ENCODE measurements at regions not wholly inside any gene's neighbourhood (a gene's known extent, or its start where the extent isn't known, plus 50 kb on each side); places are given as distances from the start of the nearest gene placed in this dataset.

DNA sequence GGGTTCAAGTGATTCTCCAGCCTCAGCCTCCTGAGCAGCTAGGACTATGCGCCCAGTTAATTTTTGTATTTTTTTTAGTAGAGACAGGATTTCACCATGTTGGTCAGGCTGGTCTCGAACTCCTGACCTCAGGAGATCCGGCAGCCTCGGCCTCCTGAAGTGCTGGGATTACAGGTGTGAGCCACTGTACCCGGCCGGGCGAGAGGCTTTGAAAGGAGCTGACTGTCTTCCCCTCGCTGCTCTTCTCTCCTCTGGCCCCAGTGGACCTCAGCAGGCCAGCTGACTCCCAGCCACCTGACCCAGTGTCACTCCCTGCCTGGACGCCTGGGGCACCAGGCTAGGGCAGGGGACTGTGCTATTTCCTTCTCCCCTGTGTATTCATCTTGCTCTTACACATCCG, 89.5 kb upstream of the ANKRD55 start:
- no peak for DNase-seq (ENCODE audit: low read depth in 3 of 3)

DNA sequence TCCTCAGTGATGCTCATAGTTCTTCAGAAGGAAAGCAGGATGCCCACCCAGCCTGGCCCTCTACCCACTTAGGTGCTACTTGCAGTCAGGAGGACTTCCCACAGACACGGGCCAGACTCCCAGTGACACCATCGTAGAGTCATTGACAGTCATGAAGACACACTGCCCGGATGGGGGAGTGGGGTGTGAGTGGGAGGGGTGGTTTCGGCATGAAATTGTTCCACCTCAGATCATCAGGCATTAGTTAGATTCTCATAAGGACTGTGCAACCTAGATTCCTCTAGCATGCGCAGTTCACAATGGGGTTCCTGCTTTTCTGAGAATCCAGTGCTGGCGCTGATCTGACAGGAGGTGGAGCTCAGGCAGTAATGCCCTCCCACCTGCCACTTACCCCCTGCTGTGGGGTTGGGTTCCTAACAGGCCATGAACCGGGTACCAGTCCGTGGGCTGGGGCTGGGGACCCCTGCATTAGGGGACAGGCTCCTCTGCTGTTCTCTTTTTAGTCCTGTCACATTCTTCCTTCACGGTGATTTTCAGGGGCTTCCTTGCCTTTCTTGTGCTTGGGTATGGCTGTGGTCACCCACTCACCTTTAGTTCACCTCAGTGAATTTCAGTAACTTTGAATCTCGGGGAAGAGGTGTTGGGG, 88.2 kb upstream of the ANKRD55 start:
- no peak for DNase-seq (ENCODE audit: low read depth in 3 of 3)

DNA sequence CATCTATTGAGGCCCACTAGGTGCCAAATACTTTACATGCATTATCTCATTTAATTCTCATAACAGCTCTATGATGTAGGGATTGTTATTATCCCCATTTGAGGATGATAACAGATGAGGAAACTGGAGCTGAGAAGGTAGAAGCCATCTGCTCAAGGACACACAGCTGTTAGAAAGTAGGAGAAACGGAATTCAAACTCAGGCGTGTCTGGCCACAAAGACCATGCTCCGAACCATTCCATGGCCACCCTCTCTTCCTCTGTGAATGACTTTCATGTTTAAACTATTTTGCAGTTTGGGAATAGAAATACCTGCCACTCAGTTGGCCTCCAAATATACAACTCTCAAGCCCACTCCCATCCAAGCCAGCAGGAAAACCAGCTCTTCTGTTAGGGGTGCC, 87.6 kb upstream of the ANKRD55 start:
- DNase-seq (ENCODE audit: low read depth in 3 of 3) = no peak

DNA sequence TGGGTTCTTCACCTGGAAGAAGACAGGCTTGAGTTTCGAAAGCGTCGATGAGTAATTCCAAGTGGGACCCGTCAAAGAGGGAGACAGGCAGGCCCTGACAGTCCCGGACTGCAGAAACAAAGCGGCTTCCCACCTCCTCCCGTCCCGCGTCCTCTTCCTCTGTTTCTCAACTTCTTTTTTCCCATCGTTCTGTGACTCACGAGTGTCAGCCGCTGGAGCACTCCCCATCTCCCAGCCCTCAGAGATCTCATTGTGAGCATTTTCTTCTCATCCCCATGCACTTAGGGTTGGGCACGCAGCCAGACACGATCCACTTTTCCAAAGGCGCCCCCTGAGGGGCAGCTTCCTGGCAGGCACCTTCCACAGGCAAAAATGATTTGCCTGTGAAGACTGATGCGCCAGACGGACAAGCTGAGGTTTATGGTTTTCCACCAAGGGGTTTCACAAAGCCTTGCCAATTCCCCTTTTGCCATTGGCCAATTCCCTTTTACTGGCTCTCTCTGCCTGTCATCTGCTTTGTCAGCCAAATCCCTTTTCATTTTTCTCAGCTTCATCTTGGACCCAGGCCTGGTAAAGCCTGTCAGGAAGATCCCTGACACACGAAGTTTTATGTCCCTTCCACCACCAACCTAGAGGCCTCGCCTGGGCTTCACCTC, 86.5 kb upstream of the ANKRD55 start:
- no peak for DNase-seq (ENCODE audit: low read depth in 3 of 3)

DNA sequence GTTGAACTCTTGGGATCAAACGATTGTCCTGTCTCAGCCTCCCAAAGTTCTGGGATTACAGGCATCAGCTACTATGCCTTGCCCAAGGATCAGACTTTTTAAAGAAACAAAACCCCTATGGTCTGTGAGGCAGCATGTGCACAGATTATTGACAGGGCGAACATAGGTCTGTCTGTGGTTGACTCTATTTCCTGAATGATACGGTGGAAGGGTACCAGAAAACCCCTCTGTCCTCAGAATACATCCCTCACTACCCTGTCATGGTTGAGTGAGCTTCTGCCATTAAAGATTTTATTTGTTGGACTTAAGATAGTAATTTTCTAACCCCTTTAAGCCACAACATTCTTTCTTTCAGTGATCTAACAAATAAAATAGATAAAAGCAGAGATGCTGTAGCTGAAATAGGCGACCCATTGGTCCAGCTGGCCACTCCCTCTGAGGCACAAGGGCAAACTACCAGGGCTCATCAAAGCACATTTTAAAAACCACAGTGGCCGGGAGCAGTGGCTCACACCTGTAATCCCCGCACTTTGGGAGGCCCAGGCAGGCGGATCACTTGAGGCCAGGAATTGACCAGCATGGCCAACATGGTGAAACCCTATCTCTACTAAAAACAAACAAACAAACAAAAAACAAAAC, 84.9 kb upstream of the ANKRD55 start:
- DNase-seq (ENCODE audit: low read depth in 3 of 3) = no peak

DNA sequence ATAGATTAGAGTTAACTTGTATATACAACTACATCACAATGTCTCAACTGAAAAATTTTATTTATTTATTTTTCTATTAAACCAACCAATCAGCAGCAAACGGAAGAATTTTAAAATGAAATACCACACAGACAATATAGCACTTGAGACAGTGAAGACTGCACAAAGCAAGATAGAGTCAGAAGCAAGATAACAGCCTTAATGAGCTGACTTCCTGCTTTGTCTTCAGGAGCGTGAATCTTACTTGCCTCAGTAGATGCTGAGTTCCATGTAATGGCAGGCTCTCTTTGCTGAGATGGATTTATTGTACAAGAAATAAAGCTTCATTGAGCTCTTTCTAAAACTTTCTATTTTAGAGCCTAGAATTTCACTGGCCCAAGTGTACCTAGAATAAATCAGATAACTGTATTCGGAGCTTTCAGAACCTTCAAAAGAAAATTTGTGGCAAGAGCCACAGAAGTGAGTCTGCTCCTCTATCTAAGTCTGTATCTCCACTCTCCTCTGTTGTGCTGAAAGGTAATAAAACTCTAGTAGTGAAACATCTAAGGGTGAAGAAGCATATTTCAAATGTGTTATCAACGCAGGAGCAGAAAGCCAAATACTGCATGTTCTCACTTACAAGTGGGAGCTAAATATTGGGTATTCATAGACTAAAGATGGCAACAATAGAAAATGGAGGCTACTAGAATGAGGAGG, 83.3 kb upstream of the ANKRD55 start:
- no peak for DNase-seq (ENCODE audit: low read depth in 3 of 3)

DNA sequence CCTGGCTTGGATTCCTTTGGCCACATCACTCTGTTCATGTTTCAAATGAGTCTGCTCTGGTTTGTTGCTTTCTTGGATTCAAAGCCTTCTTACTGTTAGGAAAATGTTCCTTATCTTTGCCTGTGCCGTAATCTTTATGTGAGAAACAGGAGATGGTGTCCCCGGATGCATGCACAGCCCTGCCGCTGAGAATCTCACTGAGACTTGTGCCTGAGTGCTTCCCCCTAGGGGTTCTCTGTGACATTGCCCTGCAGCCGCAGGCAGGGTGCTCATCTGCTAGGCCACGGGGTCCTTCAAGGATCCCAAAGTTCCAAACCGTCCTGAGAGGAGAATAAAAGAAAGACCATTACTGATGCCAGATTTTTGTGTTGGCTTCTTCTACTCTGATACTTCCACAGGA, 81.4 kb upstream of the ANKRD55 start:
- peak in 1 of 3 experiments; percentile 26 for DNase-seq (ENCODE audit: low read depth in 3 of 3)

DNA sequence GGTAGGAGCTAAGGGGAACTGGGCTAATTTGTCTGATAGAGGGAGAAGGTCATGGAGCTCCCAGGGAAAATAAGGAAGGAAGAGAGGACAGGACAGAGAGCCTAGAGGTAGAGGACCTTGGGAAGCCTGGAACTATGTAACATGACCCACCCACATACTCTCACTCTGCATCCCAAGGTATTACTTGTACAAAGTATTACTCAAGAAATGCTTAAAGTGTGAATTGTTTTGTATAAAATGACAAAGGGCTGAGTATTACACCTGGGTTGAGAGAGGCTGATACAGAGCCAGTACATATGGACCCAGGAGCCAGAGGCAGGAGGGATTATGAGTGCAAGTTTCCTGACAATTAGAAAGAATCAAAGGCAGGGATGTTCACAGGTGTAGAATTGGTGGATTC, 80.5 kb upstream of the ANKRD55 start:
- DNase-seq (ENCODE audit: low read depth in 3 of 3) = no peak

DNA sequence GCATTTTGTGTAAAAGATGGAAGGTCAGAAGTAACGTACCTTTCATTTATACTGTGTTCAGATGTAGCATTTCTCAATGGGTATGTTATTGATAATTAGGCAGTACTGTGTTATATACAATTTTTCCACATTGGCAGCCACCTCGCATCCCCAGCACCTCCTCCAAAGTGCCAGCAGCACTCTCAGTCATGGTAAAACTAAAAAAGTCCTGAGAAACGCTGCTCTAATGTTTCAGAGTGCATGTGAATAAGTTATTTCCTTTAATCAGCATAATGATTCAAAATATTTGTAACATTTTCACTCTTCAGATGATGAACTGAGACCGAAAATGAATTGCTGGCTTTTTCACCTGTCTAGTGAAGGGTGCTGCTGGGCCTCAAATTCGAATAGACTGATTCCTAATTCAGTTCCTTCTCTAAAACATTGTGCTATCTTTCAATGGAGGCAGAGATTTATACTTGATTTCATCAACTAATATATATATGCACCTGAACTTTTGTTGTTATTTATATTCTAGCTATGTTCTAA, 79.9 kb upstream of the ANKRD55 start:
- no peak for DNase-seq (ENCODE audit: low read depth in 3 of 3)

DNA sequence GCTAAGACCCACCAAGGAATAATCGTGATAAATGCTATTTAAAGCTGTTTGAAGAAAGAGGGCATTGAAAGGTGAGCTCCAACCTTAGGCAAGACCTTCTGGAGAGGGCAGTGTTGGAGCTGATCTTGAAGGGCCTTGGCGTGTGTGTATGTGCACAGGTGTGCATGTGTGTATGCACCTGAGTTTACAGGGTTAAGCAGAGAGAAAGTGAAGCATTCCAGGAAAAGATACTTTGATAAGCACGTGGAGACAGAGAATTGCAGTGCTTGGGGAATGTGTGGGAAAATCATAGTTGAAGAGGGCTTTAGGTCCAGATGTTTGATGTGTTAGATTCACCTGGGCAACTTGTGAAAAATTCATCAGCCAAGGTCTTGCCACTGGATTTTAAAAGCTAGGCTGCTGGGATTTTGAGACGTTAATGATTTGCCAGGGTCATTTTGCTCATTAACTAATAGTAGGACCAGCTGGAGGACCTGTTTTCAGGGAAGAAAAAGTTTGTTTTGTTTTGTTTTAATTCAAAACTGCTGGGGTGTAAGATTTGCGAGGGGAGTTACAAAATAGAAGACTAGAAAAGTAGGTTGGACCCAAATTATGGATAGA, 78.3 kb upstream of the ANKRD55 start:
- no peak for DNase-seq (ENCODE audit: low read depth in 3 of 3)

DNA sequence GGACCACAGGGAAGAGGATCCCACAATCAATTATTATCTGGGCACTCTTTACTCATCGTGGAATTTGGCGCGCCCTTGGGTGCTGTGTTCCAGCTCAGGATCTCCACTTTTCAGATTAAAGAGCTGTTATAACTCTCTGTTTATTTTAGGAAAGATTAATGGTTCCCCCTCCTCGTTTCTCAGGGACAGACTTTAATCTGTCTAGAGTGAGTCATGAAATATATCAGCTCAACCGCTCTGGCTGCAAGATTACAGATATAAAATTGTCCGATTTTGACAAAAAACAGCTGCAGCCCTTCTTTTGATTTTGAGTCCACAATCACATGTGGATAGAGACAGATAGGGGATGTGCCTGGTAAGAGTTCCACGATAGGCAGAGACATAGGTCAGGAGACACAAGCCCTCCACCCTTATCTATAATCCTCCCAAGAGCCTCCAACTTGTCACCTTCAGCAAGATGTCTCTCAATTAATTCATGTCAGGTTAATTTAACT, 77.6 kb upstream of the ANKRD55 start:
- DNase-seq (ENCODE audit: low read depth in 3 of 3) = no peak

DNA sequence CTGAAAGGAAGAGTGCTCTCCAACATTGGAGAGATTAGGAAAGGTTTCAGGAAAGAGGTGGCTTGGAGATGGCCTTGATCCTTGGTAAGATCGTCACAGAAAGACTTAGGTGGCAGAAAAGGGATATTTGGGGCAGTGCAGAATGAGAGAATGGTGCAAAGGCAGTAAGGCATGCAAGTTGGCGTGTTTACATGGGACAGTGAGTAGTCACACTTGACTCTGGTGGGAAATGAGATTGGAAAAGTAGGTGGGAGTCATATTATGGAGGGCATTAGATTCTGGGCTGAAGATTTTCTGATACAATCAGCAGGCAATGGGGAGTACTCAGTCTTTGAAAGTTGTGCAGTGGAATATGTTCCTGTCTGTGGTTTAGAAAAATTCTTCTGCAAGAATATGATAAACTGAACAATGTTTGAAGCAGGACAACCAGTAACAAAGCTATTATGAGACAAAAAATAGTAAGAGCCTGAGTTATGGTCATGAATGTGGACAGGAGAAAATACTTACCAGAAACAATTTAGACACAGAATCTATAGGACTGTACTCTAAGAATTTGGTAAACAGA, 76.2 kb upstream of the ANKRD55 start:
- no peak for DNase-seq (ENCODE audit: low read depth in 3 of 3)

DNA sequence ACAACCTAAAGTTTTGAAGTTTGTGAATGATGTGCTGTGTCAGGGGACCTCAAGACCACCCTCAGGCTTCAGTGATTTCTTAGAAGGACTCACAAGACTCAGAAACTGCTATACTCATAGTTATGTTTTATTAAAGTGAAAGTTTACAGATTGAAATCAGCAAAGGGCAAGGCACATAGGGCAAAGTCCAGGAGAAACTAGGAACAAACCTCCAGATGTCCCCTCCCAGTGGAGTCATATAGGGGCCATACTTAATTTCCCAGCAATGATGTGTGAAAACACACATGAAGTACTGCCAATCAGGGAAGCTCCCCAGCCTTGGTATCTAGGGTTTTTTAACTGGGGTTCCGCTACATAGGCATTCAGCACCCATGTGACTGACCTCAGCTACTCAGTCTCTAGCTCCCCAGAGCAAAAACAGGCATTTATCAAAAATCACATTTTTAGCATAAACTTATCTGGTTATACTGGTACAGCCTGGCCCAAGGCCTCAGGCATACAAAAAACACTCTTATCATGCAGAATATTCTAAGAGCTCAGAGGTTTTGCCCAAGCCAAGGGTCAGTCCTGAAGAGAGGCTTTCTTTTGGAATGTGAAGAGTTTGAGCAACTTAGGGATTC, 74.7 kb upstream of the ANKRD55 start:
- no peak for DNase-seq (ENCODE audit: low read depth in 3 of 3)

DNA sequence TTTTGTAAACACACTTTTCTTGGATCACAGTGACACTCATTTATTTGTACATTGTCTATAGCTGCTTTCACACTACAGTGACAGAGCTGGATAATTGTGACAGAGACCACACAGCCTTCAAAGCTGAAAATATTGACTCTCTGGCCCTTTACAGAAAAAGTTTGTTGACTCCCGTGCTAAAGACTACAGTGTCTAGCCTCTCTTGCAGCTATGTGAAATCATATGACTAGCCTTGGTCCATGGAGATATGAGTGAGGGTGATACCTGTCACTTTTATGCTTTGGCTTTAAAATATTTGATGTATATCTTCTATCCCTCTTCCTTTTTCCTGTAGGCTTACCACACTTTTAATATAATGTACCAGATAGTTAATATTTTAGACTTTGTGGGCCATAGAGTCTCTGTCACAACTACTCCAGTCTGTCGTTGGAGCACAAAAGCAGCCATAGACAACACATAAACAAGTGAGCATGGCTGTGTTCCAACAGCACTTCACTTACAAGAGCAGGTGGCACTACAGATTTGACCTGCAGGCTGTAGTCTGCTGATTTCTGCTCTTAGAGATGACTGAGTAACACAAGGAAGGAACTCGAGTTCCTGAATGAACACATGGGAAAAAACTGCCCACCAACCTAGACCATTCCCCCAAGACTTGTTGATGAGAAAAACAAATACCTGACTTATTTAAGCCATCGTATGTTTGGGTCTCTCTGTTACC, 73.5 kb upstream of the ANKRD55 start:
- no peak for DNase-seq (ENCODE audit: low read depth in 3 of 3)

DNA sequence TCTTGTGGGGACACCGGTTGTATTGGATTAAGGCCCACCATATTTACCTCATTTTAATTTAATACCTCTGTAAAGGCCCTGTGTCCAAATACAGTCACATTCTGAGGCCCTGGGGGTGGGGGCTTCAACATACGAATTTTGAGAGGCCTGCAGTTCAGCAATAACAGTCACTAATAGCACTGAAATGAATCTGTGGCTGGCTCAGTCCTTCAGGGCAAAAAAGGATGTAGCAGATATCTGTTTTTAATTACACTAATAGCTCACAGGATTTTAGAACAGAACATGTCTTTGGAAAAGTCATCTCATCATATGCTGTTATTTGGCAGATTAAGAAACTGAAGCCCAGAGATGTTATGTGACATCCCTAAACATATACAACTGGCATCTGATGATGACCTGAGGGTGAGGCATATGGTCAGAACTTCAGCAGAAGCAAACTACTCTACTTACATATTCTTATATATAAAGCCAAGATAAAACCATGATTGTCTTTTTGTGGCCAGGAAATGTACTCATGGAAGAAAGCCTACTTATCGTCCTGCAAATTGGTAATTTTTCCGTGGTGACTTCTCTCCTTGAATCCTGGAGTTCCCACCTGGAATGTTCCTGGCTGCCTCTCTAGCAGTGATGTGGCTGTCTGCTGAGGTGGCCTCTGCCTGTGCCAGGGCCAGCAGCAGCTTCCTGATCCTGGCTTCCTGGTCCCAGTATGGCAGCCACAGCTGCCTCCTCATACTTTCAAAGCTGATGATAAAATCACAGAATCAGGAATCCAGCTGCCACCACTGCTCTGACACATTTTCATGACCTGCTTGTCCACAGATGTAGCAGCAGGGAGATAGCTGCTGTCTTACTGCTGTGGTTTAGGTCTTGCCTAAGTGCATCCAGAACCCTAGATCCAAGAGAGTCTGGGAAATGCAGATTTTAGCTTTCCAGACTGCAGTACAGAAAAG, 72.1 kb upstream of the ANKRD55 start:
- no peak for DNase-seq (ENCODE audit: low read depth in 3 of 3)

DNA sequence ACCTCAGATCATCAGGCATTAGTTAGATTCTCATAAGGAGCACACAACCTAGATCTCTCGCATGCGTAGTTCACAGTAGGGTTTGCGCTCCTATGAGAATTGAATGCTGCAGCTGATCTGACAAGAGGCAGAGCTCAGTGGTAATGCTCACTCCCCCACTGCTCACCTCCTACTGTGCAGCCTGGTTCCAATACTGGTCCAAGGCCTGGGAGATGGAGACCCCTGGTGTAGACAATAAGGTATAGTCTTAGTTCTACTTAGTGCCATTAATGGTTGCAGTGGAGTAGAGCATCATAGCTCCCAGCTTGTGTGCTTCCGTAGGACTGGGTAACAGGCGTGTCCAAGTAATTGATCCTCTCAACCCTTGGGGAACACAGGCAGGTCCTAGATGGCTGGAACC, 70.4 kb upstream of the ANKRD55 start:
- no peak for DNase-seq (ENCODE audit: low read depth in 3 of 3)

DNA sequence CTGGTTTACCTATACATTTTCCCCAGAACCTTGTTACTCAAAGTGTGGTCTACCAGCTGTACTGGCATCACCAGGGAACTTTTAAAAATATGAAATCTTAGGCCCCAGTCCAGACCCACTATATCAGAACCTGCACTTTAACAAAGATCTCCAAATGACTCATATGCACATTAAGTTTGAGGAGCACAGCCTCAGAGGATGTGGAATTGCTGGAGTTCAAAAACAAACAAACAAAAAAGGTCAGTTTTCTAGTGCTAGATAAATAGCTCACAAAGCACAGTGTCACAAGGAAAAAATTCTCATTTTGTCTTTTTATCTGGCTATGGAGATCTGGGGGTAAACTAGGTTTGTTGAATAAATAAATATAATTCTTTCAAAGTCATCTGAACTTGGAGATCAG, 68.9 kb upstream of the ANKRD55 start:
- no peak for DNase-seq (ENCODE audit: low read depth in 3 of 3)

DNA sequence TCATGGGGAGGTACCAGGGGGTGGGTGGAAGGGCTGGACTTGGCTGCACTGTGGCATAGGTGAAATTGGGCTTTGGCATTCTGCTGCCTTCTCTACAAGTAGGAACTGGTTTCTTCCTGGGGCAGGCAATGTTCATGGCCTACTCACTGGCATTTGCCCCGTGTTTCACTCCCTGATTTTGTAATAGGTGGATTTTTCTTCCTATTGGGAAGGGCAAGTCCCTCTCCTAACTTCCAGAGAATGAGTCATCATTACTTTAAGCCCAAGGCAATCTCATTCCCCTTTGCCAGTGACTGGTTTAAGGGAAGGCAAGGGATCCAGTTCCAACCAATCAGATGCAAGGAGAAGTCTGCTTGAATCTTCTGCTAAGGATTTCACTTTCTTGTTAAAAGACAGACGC, 67.9 kb upstream of the ANKRD55 start:
- DNase-seq (ENCODE audit: low read depth in 3 of 3) = no peak

DNA sequence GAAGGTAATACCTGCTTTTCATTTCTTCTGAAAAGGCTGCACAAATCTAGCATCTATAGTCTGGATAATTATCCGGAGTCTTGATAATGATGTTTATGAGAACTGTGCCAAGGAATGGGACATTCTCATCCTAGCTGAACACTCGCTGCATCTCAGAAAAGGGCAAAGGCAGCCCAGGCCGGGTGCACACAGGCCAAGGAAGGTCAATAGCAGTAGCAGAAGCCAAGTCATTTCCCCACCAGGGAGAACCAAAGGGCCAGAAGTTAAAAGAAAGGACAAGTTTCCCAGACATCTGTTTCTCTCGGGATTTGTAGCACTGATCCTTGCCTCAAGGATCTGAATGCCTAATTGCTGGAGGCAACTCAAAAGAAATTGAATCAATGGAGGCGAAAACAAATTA, 66.1 kb upstream of the ANKRD55 start:
- no peak for DNase-seq (ENCODE audit: low read depth in 3 of 3)

All from stimulated activated CD4-positive, alpha-beta T cell treated with anti-CD3 and anti-CD28 coated beads, TNF-alpha, amount 100 ng/mL, for 4 hours (primary cell).